LoVo (cell line): ENCODE measurements at regions not wholly inside any gene's neighbourhood (a gene's known extent, or its start where the extent isn't known, plus 50 kb on each side); places are given as distances from the start of the nearest gene placed in this dataset.

Experiments used
- DNase-seq: peaks from one replicate; pipeline ENCODE4 v3.0.0-alpha.2; 2016; ENCODE audit warnings: low spot score

DNA sequence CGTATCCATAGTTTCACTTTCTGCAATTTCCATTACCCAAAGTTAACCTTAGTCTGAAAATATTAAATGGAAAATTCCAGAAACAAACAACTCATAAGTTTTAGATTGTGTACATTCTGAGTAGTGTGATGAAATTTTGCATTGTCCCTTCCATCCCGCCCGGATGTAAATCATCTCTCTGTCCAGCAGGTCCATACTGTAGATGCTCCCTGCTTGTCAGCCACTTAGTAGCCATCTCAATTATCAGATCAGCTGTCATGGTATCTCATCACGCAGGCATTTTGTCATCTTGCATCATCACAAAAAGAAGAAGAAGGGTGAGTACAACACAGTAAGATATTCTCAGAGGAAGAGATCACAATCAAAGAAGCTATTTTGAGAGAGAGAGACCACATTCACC is 185.0 kb upstream of the STK17B start:
- no peak for DNase-seq

DNA sequence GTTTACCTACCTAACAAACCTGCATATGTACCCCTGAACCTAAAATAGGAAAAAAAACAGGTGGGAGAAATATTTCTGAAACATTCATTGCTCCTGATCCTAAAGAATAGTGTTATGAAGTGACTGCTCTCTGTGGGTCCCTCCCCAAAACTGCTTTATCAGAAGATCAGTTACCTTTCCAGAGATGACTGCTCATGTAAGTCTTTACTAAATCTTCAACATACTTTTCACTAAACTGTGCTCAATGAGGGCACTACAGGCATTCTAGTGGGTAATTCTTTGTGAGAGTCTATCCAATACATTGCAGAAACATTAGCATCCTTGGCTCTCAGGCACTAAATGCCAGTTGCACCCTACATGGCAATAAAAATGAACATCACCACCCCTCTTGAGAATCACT is 189.3 kb upstream of the STK17B start:
- no peak for DNase-seq

DNA sequence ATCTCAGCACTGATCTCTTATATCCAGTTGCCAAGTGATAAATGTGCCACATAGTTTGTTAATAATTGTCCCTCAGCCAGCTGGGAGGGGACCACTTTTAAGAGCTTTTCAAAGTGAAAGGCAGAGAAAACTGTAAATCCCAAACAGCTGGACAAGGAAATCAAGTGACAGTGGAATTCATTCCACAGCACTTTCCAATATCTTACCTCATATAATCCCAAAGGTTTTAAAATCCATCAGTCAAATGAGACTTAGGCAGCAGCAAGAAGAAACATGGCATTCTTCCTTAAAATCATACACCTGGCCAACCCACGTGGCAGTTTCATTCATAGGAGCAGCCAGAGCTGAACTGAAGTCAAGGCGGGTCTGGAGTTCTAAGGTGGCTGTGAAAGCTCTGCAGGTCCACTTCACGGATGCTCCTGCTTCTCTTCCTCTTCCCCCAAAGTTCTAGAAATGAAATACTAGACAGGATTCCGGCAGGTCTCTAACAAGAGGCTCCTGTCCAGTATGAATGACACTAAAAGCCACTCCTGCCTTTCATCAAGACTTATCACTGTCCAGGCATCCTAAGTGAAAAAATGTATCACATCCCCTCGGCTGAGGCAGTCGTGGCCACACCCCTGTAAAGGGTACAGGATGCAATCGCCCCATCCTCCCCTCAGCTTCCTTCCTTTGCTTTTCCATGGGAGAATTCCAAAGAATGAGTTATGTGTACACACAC is 190.4 kb upstream of the STK17B start:
- no peak for DNase-seq

DNA sequence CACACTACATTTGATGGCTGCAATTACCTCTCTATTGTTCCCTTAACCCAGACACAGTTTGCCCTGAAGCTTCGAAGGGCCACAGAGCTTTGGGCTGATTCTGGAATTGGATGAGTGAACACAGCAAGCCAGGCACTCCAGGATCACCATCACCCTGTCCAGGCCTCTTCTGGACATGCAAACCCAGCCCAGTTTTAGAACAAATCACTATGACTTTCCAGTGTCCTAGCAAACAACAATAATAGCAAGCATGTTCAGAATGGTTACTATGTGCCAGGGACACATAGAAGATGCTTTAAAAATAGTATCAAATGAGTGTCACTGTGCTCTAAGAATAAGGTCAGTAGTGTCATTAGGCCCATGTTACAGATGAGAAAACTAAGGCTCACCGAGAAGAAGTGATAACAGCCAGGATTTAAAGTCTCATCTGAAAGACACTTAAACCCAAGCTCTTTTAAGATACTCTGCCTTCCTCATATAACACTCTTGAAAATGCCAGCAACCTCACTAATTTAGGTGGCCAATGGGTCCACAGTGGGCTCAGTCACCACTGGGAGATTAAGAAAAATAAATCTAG is 191.7 kb upstream of the STK17B start:
- no peak for DNase-seq

DNA sequence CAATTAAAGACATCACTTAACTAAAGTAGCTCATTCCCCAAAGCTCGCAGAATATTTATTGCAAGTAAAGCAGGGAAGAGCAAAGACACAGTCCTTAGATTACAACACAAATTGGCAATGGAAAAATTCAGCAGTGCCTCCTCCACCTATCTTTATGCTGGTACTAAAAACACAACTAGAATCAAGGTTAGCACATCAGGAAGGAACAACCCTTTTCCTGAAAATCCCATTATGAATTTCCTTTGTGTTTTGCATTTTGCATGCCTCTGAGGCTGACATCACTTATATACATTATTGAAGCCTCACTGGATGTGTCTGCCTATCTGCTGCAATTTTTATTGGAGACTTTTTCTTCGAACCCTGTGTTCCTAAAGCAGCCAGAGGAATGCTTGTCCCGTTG is 193.8 kb upstream of the STK17B start:
- DNase-seq, result no peak

DNA sequence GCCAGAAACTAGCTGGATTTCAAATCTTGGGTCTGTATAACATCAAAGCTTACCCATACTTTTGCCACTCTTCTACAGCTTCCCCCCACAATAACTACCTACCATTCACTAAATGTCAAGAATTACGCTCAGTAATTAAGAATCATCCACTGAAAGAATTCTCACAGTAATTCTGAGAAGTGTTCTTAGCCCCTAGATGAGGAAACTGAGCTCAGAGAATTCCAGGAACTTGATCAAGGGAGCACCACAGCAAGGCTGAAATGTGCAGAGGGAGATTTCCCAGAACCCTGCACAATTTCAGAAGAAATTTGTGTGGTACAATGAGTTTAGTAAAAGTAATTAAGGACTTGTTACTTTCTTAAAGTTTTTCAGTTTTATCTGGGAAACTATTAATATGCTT is 194.5 kb upstream of the STK17B start:
- no peak for DNase-seq

DNA sequence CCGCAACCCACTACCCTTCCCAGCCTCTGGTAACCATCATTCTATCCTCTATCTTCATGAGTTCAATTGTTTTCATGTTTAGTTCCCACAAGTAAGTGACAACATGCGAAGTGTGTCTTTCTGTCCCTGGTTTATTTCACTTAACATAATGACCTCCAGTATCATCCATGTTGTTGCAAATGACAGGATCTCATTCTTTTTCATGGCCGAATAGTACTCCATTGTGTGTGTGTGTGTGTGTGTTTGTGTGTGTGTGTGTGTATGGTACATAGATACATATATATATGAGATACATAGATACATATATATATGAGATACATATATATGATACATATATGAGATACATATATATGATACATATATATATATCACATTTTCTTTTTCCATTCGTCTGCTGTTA is 196.3 kb upstream of the STK17B start:
- DNase-seq, result no peak

DNA sequence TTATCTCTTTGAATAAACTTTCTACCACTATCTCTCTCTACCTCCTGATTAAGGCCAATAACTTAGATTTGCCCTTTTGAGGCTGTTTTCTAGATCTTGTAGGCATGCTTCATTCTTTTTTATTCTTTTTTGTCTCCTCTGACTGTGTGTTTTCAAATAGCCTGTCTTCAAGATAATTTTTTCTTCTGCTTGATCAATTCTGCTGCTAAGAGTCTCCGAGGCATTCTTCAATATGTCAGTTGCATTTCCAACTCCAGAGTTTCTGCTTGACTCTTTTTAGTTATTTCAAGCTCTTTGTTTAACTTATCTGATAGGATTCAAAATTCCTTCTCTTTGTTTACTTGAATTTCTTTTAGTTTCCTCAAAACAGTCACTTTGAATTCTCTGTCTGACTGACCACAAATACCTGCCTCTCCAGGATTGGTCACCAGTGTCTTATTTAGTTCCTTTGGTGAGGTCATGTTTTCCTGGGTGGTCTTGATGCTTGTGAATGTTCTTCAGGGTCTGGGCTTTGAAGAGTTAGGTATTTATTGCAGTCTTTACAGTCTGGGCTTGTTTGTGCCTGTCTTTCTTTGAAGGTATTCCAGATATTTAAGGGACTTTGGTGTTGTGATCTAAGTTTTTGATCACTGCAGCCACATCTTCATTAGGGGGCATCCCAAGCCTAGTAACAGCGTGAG is 197.3 kb upstream of the STK17B start:
- DNase-seq, result no peak

DNA sequence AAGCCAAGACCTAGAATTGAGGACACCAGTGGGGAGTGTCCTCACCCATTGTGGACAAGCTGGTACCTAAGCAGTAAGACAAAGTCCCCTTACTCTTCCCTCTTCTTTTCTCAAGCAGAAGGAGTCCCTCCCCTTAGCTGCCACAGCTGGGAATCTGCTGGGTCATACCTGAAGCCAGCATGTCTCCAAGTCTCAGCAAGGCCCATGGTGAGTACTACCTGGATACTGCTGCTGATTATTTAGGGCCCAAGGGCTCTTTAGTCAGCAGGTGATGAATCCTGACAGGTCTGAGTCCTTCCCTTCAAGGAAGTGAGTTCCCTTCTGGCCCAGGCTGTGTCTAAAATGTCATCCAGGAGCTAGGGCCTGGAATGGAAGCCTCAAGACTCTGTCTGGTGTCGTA is 198.6 kb upstream of the STK17B start:
- DNase-seq, result no peak

DNA sequence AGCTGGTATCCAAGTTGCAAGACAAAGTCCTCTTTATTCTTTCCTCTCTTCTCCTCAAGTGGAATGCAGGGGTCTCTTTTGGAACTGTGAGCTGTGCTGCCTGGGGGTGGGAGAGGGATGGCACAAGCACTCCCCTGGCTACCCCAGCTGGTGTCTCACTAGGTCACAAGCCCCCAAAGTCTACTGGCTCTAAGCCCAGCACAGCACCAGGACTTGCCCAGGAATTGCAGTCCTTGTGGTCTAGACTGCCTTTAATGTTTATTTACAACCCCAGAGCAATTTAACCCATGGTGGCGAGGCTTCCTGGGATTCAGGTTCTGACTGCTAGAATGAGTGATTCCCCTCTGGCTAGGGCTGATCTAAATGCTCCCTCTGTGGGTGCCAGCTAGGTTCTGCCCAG is 199.0 kb upstream of the STK17B start:
- DNase-seq, result no peak

DNA sequence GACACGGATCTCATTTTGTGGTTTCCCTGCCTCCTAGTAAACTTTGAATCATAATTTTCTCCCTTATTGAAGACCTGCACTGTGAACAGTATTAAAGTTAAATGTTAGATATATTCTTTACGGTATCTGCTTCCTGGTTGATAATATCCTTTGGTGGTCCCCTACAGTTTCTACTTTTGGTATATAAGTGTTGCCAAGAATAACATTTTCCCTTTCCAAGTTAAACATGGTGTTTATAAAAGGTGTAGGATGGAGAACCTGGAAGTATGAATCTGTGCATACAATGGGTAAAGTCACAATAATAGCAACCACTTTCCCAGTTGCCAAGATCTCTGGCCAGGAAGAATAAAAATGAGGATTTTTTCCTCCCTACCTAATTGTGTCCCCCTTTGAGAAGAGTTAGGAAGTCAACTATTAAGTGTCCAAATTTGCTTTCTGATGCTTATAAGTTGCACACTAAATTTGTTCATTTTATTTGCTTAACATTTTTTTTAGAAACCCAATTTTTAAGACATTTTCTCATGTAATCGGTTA is 201.0 kb upstream of the STK17B start:
- no peak for DNase-seq

DNA sequence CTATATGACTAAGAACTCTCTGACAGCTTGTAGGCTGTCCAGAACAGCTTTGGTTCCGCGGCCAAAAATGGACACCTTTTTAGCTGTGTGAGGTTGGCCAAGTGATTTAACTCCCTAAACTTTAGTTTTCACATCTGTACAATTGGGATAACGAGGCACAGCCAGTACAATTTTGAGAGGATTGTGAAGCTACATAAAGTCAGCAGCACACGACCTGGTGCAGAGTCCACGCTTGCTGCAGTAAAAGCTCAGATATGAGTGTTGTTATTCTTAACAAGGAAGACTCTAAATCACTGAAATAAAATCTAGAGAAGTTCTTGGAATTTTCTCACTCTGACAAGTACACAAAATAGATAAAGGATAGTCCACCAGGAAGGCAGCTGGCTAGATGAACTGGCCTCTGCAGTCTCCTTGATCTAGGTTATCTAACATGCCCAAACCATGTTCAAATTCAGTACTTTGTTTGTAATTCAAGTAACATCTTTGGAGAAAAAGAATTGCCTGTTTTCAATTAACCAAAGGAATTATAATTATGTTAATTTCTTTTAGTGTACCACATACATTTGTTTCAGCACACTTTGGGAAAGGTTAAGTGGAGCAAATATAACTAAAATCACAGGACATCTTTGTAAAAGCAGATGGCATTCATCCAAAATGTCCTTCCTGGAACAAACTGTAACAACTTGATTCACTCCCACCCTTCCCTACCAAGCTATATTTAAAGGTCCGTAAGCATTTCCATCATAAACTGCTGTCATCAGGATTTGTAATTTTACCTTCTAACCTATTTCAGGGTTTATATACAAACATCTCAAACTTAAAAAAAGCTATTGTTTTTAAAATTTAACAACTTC is 201.7 kb upstream of the STK17B start:
- no peak for DNase-seq

DNA sequence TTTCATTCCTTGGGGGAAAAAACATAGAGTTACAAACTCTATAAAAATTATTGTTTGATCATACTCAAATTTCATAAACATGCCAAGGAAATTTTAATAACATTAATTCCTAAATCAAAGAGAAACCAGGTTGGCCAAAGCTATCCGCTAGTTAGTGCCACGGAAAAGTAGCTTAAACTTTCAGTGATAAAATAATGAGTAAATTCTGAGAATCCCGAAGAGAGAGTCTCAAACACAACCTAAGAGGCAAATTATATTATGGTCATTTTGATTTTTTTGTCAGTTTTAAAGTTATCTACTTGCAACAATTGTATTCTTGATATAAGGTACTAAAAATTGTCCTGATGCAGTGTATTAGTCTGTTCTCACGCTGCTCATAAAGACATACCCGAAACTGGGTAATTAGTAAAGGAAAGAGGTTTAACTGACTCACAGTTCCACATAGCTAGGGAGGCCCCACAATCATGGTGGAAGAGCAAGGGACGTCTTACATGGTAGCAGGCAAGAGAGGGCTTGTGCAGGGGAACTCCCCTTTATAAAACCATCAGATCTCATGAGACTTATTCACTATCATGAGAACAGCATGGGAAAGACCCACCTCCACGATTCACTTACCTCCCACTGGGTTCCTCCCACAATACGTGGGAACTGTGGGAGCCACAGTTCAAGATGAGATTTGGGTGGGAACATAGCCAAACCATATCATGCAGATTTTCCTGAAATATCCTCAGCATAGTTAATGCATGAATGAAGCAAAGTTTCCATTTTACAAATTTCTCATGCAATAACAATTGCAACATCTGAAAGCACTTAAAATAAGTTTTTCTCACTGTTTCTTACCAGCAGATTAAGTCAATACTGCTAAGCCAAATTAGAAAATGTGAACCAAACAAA is 205.9 kb upstream of the STK17B start:
- no peak for DNase-seq

DNA sequence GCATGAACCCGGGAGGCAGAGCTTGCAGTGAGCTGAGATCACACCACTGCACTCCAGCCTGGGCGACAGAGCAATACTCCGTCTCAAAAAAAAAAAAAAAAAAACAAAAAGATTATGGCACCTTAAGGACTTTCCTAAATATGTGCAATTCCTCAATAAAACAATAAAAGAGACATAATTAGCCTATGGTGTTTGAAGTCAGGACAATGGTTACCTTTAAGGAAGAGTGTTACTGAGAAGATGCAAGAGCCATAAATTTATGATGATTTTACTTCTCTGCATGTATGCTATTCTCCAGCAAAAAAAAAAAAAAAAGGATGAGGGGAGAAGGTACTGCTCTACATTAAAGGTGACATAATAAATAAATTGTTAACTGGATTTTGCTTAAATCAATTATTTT is 208.2 kb upstream of the STK17B start:
- DNase-seq, result no peak

DNA sequence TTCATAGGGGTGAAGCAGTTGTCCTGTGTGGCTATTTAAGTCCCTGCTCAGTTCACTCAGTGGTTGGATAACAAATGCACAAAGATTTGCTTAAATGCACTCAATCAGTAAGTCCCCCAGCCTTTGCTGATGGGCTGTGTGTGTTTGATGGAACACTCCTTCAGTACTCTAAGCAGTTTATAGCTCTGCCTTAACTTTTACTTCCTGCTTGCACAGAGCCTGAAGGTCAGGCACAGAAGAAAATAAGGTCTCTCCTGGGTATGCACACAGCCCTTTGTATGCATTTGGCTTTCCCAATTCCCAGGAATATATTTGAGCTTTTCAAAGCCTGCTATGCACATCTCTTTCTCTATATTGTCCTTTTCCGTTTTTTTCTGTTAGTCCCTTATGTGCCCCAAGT is 208.7 kb upstream of the STK17B start:
- DNase-seq, result no peak

DNA sequence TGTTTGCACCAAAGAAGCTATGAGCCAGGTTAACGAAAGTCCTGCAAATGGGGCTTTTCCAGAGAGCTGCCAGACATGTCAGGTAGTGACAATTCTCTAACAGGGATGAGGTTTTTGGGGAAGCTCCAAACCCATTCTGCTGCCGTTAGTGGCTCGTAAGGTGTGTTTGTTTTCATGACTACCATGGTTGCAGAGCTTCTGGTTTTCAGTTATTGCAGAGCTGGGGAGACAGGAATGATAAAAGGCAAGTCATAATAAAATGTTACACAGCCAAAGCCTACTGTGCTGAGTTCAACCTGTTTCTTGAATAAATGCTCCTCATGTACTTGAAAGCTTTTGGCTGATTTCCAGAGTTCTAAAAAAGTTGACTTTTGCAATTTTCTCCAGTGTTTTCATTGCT is 209.2 kb upstream of the STK17B start:
- DNase-seq, result no peak

DNA sequence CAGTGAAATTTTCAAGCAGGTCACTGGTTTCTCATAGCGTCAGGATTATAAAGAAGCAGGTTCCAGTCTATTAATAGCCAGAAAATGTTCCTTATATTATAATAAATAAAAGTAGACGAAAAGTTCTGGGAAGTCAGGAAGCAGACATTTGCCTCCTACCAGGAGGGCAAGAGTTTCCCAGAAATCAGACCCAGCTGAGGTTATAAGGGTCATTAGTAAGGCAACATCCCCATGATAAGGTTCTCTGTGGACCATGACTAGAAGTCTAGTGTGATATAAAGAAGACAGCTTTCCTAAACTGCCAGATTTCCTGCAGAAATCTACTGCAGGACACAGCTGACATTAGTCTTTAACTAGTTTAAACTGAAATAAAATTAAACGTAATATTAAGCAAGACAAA is 210.1 kb upstream of the STK17B start:
- no peak for DNase-seq

DNA sequence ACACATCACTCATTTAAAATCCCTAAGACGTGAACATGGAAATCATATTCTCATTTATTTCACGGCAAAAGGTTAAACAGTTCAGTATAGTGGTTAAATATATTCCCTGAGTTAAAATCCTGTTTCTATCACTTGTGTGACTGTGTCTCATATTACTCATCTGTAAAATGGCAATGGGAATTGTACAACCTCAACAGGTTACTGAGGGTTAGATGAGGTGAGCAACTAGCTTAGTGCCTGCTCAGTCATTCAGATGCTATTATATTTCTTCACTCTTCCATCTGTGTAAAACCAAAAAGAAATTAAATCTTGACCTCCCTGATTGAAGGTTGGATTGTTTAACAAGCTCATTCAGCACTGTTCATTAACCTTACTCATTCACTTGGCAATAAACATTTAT is 212.4 kb upstream of the STK17B start:
- no peak for DNase-seq

DNA sequence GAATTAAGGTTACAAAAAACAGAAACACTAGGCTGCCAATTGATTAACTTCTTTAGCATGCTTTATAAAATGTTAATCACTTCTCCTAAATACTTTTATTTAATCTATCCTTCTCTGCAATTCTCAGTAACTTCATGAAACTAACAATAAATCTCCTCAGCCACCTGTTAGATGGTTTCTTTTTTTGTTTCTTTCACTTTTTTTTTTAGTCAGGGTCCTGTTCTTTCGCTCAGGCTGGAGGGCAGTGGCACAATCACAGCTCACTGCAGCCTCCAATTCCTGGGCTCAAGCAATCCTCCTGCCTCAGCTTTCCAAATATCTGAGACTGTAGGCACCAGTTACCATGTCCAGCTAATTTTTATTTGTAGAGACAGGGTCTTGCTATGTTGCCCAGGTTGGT is 213.4 kb upstream of the STK17B start:
- DNase-seq, result no peak

DNA sequence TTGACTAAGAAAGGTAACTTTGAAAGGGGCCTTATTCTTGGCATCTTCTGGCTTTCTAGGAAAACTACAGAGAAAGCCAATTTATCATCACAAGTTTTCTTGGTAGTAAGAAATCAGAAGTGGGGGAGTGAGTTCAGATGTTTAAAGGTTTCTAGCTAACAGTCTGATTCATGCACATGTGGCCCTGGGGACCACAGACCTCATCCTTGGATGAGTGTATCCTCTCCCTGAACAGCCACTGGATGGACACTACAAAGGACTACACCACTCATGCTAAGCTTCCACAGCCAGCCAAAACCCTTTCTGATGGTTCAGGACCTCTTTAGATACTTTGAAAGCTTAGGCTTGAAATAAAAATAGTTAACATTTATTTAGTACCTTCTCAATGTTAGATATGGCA is 218.3 kb upstream of the STK17B start:
- DNase-seq, result no peak
